PC-3 (cell line): ENCODE measurements at regions not wholly inside any gene's neighbourhood (a gene's known extent, or its start where the extent isn't known, plus 50 kb on each side); places are given as distances from the start of the nearest gene placed in this dataset.

Experiments
- ATAC-seq: fragments of 200-7000 bp; cut with Tn5 transposase; 2 replicates; pipeline ENCODE4 v1.9.1; 2020; ENCODE audit warnings: mild to moderate bottlenecking, moderate library complexity
- BruUV-seq: library from RNA; stranded (reverse); fragments of 400-500 nt; replicated peaks from 2 replicates; lab custom pipeline; 2021; lab: Mats Ljungman, UMichigan
- CTCF ChIA-PET: fragments of 300-600 bp; sonication (Branson Sonifier 250); formaldehyde crosslinking; loops from one replicate; lab custom pipeline; 2022; ENCODE audit warnings: antibody characterized with exemption; lab: Charles Lee
- POLR2A ChIA-PET: fragments of 300-600 bp; sonication (Branson Sonifier 250); formaldehyde crosslinking; loops from one replicate; lab custom pipeline; 2022; ENCODE audit warnings: antibody characterized with exemption; ENCODE audit not compliant: unreplicated experiment; lab: Charles Lee
- DNase-seq: peaks from one replicate; pipeline ENCODE4 v3.0.0-alpha.2; 2015
- H2AFZ ChIP-seq: fragments of 300-600 bp; sonication (generic); 2 replicates; pipeline ENCODE4 v1.6.0; 2016; ENCODE audit warnings: antibody characterized with exemption, low read length
- H3F3A ChIP-seq: fragments of 300-600 bp; sonication (generic); one replicate; pipeline ENCODE4 v1.6.0; 2017; ENCODE audit warnings: antibody characterized with exemption, low read length, control low read depth, mild to moderate bottlenecking; ENCODE audit not compliant: unreplicated experiment
- H3K27ac ChIP-seq: fragments of 300-600 bp; sonication (generic); 2 replicates; pipeline ENCODE4 v1.5.1; 2016; ENCODE audit warnings: mild to moderate bottlenecking, low read length
- H3K27me3 ChIP-seq: fragments of 300-600 bp; sonication (generic); 2 replicates; pipeline ENCODE4 v1.6.1; 2016; ENCODE audit warnings: low read length, mixed read lengths
- H3K36me3 ChIP-seq: fragments of 300-600 bp; sonication (generic); 2 replicates; pipeline ENCODE4 v1.6.1; 2016; ENCODE audit warnings: low read depth, mixed run types, low read length, mixed read lengths
- H3K4me1 ChIP-seq: fragments of 300-600 bp; sonication (generic); 2 replicates; pipeline ENCODE4 v1.5.1; 2016; ENCODE audit warnings: low read length; ENCODE audit not compliant: insufficient read depth
- H3K4me2 ChIP-seq: fragments of 300-600 bp; sonication (generic); 2 replicates; pipeline ENCODE4 v1.6.0; 2016; ENCODE audit warnings: low read length
- H3K4me3 ChIP-seq: fragments of 300-600 bp; sonication (generic); 2 replicates; pipeline ENCODE4 v1.5.1; 2016; ENCODE audit warnings: mild to moderate bottlenecking, low read length, mixed read lengths
- H3K79me2 ChIP-seq: fragments of 300-600 bp; sonication (generic); 2 replicates; pipeline ENCODE4 v1.6.1; 2017; ENCODE audit warnings: low read length, mixed read lengths
- H3K9ac ChIP-seq: fragments of 300-600 bp; sonication (generic); 2 replicates; pipeline ENCODE4 v1.6.0; 2016; ENCODE audit warnings: mild to moderate bottlenecking, low read length
- H3K9me2 ChIP-seq: fragments of 300-600 bp; sonication (generic); replicated peaks from 2 replicates; pipeline ENCODE4 v1.6.1; 2016; ENCODE audit warnings: mixed run types, low read length, mixed read lengths
- H3K9me3 ChIP-seq: fragments of 300-600 bp; sonication (generic); 2 replicates; pipeline ENCODE4 v1.6.1; 2016; ENCODE audit warnings: low read length, mixed read lengths
- H4K20me1 ChIP-seq: fragments of 300-600 bp; sonication (generic); 2 replicates; pipeline ENCODE4 v1.6.1; 2016; ENCODE audit warnings: low read length, mixed read lengths
- EZH2 ChIP-seq: fragments of 300-600 bp; sonication (generic); IDR thresholded peaks from one replicate; pipeline ENCODE4 v1.6.1; 2017; ENCODE audit warnings: antibody characterized with exemption, mild to moderate bottlenecking, low read length; ENCODE audit not compliant: unreplicated experiment
- EZH2phosphoT487 ChIP-seq: fragments of 300-600 bp; sonication (generic); IDR thresholded peaks from 2 replicates; pipeline ENCODE4 v1.6.1; 2018; ENCODE audit warnings: mild to moderate bottlenecking, antibody characterized with exemption, low read length, borderline replicate concordance
- intact Hi-C: fragments of 100-400 bp; cut with micrococcal nuclease; formaldehyde crosslinking; loops from 2 replicates; pipeline ENCODE4 v1.9.0; 2023
- TF ChIP-seq, protein P1 (sequence below): fragments of 300-600 bp; sonication (generic); conservative IDR thresholded peaks from 2 replicates; pipeline ENCODE4 v1.5.1; 2017; ENCODE audit warnings: antibody characterized with exemption, low read depth, mild to moderate bottlenecking, low read length

DNA sequence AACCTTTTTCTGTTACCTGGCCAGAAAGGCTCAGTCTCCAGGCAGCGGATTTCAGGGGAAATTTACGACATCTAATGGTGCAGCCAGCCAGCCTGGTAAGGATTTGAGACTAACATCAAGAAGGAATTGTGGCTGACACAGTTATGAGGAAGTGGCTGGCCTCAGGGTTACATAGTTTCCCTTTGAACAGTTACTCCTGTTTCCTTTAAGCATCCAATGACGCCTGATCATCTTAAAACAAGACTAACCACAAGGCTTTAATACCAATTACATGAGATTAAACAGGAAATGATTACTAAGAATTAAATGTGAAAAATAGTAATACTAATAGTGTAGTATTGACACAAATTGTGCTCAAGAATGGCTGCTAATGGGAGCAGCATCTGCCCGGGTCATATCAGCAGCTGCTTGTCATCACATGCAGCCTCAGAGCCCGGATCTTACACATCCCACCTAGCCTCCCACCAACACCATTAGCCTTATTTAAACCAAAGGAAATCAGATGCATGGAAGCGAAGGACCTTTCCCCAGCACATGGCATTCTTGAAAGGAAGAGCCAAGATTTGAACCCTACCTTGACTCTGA lies 431.8 kb downstream of the PMP22 start:
- no peaks in the 10 kb centered on the region for H3K4me1 ChIP-seq
- no peak overlapping the region for H3K9ac ChIP-seq
- H3K79me2 ChIP-seq = no peaks in the 10 kb centered on the region
- peaks cover 40% of the 10 kb centered on the region for H3K27me3 ChIP-seq
- H3K27ac ChIP-seq = no peak overlapping the region
- ATAC-seq (no peak), DNase-seq (no peak)
- H2AFZ ChIP-seq = no peak overlapping the region
- BruUV-seq = no TSS peak
- TF ChIP-seq EZH2phosphoT487 = no peak
- no peak for TF ChIP-seq EZH2
- CTCF ChIA-PET = no interaction called here
- POLR2A ChIA-PET = no interaction called here
- no peaks in the 10 kb centered on the region for H3K9me2 ChIP-seq
- H3K36me3 ChIP-seq = no peaks in the 10 kb centered on the region
- no peak overlapping the region for H3K4me2 ChIP-seq
- H4K20me1 ChIP-seq = no peaks in the 10 kb centered on the region
- no peaks in the 10 kb centered on the region for H3F3A ChIP-seq
- no peaks in the 10 kb centered on the region for H3K9me3 ChIP-seq
- intact Hi-C loops = no loop called here
- H3K4me3 ChIP-seq = no peak overlapping the region

DNA sequence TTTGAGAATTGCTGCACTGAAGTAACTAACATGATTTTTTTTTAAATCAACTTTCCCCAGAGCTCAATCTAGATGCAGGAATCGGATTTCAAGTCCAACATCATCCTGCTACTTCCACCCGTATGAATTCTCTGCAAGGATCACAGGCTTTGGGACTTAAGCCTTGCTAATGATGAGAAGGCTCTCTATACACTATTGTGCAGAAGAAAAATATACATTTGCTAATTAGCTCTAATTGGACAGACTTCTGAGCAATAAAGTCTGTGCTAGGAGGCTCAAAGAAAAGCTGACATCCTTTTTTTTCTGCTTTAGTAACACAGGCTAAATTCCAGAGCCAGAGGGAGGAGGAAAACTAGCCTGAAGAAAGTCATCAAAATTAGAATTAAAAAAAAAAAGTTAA lies 433.6 kb downstream of the PMP22 start:
- Histone ChIP-seq H3K27ac (no peak overlapping the region), H2AFZ (no peak overlapping the region), H3K9me2 (no peaks in the 10 kb centered on the region), H3K9ac (no peak overlapping the region), H3F3A (no peaks in the 10 kb centered on the region), H3K9me3 (0 out of 2 replicates have a peak, but pooled peaks cover under 1% of the 10 kb centered on the region), H3K4me1 (no peaks in the 10 kb centered on the region), H3K79me2 (no peaks in the 10 kb centered on the region), H3K27me3 (peaks cover 55% of the 10 kb centered on the region), H3K4me3 (no peak overlapping the region), H3K36me3 (no peaks in the 10 kb centered on the region), H4K20me1 (no peaks in the 10 kb centered on the region), H3K4me2 (no peak overlapping the region)
- CTCF ChIA-PET = no interaction called here
- BruUV-seq = no TSS peak
- TF ChIP-seq EZH2 (no peak), EZH2phosphoT487 (no peak)
- TF ChIP-seq, protein P1, sequence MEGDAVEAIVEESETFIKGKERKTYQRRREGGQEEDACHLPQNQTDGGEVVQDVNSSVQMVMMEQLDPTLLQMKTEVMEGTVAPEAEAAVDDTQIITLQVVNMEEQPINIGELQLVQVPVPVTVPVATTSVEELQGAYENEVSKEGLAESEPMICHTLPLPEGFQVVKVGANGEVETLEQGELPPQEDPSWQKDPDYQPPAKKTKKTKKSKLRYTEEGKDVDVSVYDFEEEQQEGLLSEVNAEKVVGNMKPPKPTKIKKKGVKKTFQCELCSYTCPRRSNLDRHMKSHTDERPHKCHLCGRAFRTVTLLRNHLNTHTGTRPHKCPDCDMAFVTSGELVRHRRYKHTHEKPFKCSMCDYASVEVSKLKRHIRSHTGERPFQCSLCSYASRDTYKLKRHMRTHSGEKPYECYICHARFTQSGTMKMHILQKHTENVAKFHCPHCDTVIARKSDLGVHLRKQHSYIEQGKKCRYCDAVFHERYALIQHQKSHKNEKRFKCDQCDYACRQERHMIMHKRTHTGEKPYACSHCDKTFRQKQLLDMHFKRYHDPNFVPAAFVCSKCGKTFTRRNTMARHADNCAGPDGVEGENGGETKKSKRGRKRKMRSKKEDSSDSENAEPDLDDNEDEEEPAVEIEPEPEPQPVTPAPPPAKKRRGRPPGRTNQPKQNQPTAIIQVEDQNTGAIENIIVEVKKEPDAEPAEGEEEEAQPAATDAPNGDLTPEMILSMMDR = no peak
- ATAC-seq (no peak), DNase-seq (no peak)
- POLR2A ChIA-PET = no interaction called here
- intact Hi-C loops = no loop called here

DNA sequence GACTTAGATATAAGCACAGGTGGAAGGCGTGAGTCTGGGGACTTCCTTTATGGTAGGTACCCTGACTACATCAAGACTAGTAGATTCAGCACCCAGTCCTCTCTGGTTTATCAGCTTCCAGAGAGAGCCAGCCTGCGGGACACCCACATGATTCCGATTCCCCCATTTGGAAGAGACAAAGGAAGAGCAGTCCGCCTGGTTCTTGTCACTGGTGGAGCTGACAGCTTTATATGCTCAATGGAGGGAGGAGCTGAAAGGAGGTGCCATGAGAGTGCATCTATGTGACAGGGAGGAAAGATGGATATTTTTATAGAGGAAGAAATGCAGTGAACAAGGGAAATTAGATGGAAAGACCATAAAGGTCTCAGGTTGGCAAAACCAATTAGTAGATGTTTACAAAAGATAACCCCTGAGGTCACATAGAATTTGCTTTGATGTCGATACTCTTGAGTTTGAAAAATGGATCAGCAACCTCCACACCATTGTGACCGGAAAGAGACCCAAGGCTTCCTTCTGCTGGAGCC lies 437.7 kb downstream of the PMP22 start:
- no peak for TF ChIP-seq EZH2phosphoT487
- TF ChIP-seq, protein P1 = no peak
- TF ChIP-seq EZH2 = no peak
- H3K9me2 ChIP-seq = no peaks in the 10 kb centered on the region
- no peak overlapping the region for H3K9ac ChIP-seq
- H3K79me2 ChIP-seq = no peaks in the 10 kb centered on the region
- H3K4me1 ChIP-seq = no peaks in the 10 kb centered on the region
- H3K36me3 ChIP-seq = no peaks in the 10 kb centered on the region
- H4K20me1 ChIP-seq = no peaks in the 10 kb centered on the region
- H3K4me2 ChIP-seq = no peak overlapping the region
- intact Hi-C loops = no loop called here
- no peaks in the 10 kb centered on the region for H3F3A ChIP-seq
- no TSS peak for BruUV-seq
- H3K9me3 ChIP-seq = peaks cover 3% of the 10 kb centered on the region; the same call in 1 of the 2 replicates
- no peak for DNase-seq
- H3K27me3 ChIP-seq = peaks cover 53% of the 10 kb centered on the region
- ChIA-PET CTCF (no interaction called here), POLR2A (no interaction called here)
- no peak overlapping the region for H3K27ac ChIP-seq
- ATAC-seq = no peak
- H3K4me3 ChIP-seq = no peak overlapping the region
- H2AFZ ChIP-seq = no peak overlapping the region
